Activated CD4-positive, CD25-positive, alpha-beta regulatory T cell (primary cell): ENCODE measurements at regions not wholly inside any gene's neighbourhood (a gene's known extent, or its start where the extent isn't known, plus 50 kb on each side); places are given as distances from the start of the nearest gene placed in this dataset.

Experiments
- DNase-seq, 4 experiments: peaks; one replicate each; lab custom pipeline; 2025; lab: John Stamatoyannopoulos, UW

DNA sequence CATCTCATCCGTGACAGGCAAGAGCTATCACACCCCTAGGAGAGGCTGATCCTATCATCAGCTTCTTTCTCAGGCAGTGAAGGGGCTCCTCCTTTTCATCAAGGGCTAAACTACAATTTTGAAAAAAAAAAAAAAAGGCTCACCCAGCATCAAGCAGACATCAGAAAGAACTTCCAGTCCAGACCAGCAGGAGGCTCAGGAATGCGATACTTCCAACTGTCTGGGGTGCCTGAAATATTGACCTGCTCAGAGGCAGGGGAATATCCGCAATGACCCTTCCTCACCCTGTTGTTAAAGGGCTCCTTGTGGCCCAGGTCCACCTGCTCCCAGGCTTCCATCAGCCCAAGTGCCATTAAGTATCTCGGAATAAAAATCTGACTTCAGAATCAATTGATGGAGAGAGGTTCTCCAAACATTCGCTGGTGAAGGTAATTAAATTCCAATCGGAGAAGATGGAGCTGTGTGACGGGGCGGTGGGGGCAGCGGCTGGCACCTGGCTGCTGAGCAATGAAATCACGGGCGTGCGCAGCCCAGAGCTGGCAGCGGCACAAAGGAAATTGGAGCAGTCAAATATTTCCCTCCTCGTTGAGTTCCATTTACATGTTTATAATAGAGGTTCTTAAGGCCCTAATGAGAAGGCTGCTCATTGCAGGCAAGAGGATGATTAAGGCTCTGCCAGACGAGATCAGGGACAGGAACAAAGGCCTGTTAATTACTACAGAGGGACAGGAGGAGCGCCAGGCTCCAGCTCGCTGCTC, 69.0 kb upstream of the THY1 start:
- no peak for DNase-seq

- DNase-seq: no peak
These were observed 67.5 kb upstream of the THY1 start for GRCh38 chr11:119490253-119491006.

DNA sequence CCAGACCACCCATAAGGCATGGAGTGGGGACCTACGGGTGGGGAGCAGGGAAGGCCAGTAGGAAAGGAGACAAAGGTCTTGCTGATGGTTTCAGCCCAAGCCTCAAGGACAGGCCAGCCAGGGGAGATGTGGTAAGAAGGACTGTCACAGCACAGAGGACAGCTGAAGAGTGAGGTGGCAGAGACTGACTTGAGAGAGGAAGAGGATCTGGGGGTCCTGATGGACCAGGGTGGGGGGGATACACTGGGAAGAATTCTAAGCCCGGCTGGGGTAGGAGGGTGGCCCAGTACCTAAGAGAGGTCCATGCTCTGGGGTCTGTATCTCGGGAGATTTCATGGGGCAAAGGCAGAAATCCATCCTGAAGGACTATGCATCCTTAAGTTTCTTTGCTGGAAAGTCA, 66.1 kb upstream of the THY1 start:
- DNase-seq: no peak

DNA sequence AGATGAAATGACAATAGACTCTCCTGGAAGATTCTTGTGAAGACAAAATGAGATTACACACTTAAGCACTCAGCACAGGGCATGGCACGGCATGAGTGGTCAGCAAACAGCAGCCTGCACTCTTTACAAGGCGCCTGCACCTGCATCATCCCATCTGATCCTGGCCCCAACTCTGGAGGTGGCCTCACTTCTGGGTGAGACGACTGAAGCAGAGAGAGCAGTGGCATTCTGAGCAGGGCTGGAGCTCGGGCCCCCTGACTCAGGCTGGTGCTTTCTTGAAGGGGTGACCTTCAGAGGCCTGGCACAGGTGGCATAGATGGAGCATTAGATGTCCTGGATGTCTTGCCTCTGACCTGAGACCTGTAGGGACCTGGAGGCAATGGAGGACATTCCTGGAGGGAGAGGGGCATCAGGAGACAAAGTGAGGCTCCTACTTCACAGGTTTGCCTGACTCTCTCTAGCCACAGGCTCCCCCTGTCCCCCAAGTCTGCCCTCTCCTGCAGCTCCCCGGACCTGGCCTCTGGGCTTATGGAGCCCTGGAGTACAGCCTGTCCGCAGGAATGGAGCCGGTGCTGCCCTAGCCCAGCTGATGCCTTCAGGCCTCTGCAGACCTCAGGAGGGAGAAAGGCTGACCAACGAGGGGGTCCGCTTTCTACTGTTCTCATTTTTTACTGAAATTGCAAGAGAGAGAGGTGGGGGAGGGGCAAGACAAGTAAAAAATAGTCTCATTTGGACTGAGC, 65.5 kb upstream of the THY1 start:
- DNase-seq: no peak

- no peak for DNase-seq
These were observed 63.8 kb upstream of the THY1 start for GRCh38 chr11:119486691-119487259.

GRCh38 chr11:119486016-119486415, 63.0 kb upstream of the THY1 start:
- DNase-seq: no peak

DNA sequence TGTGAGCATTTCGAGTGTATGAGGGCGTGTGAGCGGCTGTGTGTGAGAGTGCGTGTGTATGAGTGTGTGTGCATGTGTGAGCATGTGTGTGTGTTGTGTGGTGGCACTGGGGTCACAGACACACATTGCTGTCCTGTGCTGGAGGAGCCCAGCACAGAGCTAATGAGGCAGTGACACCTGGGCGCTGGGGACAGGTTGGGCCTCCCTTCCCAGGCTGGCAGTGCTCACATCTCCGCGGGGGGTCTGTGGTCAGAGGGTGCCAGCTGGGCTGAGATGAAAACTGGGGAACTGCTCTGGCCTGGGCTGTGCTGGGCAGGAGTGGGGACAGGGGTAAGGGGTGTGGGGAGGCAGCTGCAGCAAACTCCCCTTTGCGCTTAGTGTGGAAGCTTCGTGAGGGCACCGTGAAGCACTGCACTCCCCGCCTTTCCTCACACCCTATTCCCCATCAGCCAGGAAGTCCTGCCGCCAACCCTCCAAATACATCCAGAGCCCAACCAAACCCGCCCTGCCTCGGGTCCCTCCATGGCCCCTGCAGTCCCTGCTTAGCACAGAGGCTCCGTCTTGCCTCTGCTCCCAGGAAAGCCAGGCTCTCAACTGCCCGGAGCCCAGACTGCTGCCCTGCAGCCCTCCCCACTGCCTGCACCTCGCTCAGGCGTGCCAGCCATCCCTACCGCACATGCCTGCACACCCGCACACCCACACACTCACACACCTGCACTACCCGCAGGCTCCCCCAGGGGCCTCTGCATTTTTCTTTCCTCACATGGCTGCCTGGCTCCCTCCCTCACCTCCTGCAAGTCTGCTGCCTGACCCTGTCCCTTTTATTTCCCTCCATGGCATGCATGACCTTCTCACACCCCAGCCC, 62.0 kb upstream of the THY1 start:
- DNase-seq: no peak

GRCh38 chr11:119483881-119484371, 61.0 kb upstream of the THY1 start:
- DNase-seq: no peak

DNA sequence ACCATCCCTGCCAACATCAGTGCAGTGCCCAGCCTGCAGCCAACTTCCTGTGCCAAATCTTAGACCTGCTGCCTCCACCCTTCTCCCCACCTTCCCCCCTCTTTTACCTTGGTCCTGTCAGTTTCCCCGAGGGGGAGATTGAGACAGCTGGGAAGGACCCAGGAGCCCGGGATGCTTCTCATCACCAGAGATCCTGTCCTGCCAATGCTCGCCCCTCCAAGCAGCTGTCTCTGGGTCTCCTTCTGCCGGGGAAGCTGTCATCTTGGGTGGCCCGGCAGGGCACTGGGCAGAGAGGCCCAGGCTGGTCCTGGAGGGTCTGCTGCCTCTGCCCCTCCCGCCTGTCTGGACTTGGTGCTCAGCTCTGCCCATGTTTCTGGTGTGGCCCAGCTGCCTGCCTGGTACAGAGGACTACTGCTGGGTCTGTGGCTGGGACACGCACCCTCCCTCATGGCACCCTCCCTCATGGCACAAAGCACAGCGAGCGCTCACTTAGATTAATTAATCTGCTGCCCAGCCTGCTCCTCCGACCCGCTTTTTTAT, 60.4 kb upstream of the THY1 start:
- no peak for DNase-seq

GRCh38 chr11:119482521-119483011, 59.6 kb upstream of the THY1 start:
- no peak for DNase-seq

DNA sequence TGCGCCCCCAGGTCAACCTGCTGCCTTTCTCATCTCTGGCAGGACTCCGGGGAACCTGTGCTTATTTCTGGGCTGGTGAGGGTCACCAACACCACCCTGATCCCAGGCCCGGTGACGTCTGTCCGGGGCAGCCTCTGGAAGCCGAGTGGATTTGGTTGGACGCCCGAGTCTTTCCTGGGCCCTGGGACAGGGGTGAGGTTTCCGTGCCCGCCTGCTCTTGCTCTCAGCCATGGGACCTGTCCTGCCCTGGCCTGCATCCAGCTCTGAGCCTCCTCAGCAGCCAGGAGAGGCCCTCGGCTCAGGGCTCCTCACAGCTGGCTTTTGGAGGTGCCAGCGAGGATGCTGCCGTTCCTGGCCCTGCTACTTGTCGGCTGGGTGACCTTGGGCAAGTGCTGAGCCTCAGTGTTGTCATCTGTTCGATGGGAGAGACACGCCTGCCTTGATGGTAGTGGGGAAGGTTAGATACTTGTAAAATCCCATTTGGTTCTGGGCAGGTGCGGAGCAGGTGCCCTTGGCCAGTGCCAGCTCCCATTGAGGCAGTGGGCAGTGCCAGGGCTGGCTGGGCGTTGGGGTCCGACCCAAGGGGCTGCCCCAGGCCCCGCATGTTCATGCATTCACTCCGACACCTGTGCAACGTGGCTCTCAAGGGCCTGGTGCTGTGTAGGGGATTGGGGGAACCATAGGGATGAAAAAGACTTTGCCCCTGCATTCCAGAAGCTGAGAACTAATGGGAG, 58.9 kb upstream of the THY1 start:
- no peak for DNase-seq

- DNase-seq: peak; percentile 14 to 58 (median 22)
These were observed 58.2 kb upstream of the THY1 start for GRCh38 chr11:119481021-119481666.

DNA sequence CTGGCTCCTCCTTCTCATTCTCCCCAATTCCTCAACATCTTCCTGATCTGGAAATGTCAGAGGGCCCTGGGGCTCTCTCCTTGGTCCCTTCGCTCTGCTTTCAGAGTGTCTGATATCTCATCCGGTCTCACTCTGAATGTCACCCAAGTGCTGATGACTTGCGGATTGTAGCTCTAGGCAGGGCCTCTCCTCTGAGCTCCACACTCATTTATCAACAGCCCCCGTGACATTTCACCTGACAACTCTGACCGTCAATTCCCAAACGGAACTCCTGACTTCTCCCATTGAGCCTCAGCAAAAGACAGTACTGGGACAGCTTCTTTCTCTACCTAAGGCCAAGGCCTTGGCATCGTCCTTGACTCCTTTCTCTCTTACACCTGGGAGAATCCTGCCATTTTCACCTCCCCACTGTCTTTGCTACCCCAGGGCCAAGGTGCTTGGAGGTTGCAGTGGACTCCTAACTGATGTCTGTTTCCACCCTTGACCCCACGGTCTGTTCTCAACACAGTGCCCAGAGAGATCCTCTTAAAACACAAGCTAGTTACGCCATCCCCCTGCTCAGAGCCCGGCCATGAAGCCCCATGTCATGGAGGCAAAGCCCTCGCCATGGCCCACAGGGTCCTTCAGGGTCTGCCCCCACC, 57.5 kb upstream of the THY1 start:
- no peak for DNase-seq

GRCh38 chr11:119479685-119480275, 56.8 kb upstream of the THY1 start:
- DNase-seq: no peak

DNA sequence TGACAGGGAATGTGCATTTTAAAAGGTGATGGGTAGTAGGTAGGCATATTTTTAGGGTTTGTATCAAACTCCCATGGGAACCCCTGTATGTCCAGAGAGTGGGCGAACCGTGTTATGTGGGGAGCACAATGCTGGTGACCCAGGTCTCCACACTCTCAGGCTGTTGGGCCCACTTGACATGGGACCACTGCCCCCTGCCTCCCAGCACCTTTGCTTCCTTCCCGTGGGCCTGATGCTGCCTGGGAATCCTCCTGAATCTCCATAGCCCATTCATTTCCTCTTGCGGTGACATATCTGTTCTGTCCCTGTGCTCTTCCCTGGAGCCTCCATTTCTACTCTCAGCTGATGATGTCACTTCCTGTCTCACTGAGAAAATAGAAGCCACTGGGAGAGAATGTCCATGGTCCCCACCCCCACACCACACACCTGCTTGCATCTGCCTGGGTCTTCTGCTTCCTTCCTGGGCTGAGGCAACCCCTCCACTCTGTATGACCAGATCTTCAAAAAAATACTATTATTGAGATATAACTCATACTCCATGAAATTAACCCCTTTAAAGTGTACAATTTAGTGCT, 55.8 kb upstream of the THY1 start:
- no peak for DNase-seq

DNA sequence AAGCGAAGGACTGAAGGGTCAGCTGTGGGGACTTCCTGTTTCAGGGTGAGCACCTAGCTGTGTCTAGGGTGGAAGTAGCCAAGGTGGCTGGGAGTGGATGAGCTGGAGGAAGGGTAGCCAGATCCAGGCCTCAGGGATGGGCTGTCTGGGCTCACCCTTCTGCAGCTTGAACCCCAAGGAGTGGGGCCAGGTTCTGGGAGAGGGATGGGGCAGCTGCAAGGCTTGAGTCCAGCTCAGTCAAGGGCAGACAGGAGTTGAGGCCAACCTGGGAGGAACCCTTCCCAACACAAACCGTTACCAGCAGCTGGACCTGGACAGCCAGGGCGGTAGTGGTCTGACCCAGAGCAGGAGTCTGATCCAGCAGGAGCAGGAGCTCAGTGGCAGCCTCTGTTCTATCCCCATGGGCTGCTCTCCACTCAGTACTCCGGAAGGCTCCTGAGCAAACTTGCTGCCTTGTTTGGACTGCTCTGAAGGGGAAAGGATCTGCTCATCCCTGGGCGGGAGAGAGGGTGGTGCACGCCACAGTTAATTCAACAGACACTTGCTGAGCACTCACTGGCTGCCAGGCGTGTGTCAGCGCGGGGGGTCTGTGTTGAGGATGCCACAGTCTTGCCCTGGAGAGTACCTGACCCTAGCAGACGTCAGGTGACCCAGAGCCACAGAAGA, 53.8 kb upstream of the THY1 start:
- DNase-seq: no peak

- no peak for DNase-seq
These were observed 53.1 kb upstream of the THY1 start for GRCh38 chr11:119476038-119476437.
